Epithelial cell of prostate (primary cell): ENCODE measurements at regions not wholly inside any gene's neighbourhood (a gene's known extent, or its start where the extent isn't known, plus 50 kb on each side); places are given as distances from the start of the nearest gene placed in this dataset.

Experiments
- DNase-seq: peaks from one replicate; pipeline ENCODE4 v3.0.0-alpha.2; 2011; ENCODE audit warnings: low read depth, low spot score
- H3K27ac ChIP-seq: fragments of 450-650 bp; 2 replicates; pipeline ENCODE4 v1.5.1; 2017; ENCODE audit warnings: mild to moderate bottlenecking

DNA sequence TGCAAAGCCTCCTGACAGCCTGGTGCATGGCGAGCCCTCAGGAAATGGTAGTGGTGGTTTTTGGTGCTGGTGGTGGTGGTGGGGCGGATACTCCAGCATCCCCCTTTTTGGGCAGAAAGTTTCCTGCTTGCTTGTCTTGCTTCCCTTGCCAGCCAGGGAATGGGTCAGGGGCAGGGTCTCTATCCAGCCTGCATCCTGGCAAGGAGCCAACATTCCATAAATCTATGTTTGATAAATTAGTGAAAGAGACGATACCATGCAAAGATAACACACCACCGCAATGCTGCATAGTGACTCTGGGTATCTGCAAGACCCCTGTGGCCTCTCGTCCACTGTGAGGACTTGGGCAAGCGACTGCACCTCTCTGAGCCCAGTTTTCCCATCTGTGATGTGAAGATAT lies 246.2 kb downstream of the LRFN2 start:
- H3K27ac ChIP-seq = no peak overlapping the region
- no peak for DNase-seq

DNA sequence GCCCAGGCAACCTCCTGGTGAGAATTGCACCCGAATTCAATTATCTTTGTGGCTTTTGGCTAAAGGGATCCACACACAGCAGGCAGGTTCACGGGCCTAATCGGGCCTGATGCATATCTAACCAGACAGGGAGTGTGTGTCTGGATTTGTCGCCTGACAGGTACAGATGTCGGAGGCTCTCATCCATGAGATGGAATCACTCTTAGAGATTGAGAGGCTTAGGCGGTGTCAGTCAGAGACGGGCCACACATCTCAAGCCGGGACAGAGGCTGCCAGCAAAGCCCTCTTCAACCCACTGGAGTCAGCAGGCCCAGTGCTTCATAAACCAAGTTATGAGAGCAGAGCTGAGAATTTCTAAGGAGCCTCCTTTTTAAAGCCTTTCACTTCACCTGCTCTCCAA lies 247.0 kb downstream of the LRFN2 start:
- no peak for DNase-seq
- H3K27ac ChIP-seq = no peak overlapping the region

DNA sequence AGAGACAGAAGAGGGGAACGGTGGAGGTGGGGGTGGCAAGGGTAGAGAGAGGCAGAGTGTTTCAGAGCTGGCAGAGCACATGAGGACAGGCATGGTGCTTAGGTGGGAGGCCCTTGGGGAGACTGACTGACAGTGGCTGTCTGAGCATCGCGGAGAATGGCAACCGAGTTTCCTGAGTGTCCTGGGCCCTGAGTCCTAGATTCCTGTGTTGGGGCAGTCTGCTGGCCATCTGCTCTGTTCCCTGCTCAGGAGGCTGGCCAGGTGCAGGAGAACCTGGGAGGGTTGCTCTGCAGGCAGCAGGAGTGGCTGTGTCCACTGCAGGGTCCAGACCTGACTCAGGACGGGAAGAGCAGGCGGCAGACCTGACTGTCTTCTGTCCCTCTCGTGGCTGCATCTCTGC lies 248.9 kb downstream of the LRFN2 start:
- no peak for DNase-seq
- no peak overlapping the region for H3K27ac ChIP-seq

DNA sequence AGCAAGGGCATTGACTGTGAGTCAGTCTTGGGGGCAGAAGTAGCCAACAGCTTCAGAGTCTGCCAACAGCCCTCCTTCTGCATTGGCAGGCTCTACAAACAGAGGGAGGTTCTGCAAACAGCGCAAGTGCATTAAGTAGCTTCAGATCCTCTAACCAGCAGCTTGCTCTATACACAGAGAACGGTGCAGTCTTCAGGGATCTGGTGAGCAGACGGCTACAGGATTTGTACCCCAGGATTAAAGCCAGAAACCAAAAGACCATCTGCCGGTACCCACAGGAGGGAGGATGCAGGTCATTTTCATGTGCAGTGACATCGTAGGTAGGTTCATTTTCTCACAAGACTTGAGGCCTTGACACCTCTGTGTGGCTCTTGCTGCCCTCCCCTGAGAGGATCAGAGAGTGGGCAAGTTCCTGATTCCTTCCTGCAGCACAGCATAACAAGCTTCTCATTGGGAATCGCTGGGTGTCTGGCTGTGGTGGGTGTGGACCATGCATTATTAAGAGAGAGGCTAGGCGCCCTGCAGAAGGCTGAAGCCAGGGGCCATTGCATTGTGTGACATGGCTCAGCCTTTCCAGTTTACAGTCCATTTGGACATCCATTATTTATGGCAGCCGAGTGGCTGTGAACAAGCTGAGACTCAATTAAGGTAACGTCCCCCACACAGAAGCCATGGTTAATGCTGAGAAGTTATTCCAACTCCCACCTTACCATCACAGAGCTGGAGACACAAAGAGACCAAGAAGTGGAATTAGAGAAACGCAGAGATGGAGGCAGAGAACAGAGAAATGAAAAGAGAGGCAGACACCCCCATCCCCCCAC lies 250.0 kb downstream of the LRFN2 start:
- H3K27ac ChIP-seq = no peak overlapping the region
- no peak for DNase-seq

DNA sequence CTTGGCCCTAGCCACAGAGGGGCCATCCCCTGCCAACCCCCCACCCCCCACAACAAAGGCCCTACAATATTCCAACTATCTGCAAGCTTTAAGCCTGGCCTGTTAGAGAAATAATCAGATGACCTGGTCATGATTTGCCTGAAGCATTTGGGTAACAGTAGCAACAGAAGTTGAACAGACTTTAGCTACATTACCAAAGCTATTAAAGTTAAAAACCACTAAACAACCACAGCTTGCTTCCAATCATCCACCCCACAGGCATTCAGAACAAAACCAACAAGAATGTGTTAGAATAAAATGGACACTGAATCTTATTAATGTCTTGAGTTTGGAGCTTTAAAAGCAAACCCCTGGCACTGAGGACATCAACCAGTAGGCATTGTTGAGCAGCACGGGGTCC lies 250.9 kb downstream of the LRFN2 start:
- no peak overlapping the region for H3K27ac ChIP-seq
- DNase-seq = no peak

DNA sequence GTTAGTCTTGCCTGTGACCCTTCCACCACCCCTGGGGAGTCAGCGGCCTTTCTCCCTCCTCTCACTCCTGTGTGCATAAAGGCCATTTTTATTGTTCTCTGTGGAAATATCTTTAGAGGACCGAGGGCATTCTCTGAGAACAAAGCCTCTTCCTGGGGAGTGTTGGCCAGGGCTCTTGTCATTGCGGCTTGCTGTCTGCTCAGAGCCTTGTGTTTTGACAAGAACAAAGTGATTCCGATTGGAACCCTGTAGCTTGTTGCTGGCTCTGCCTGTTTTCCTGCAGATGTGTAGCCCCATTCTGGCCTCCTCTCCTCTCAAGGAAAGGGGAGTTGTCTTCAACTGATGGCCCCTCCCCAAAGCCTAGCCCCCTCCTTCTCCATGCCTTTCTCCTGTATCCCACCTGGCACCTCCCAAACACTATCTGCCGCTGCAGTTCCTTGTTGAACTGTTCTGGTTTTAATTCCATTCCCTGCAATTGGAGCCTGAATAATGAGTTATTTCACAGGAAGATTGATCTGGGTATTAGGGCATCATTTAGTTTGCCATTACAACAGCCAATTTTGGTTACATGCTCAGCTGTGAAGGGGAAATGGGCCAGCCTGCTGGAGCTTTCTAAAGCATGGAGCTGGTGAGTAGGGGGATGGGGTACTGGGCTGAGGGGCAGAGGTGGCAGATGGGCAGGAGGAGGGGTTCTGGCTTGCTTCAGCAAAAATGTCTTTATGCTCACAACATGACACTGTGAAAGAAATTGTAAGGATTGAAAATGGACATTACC lies 252.5 kb downstream of the LRFN2 start:
- DNase-seq = no peak
- H3K27ac ChIP-seq = no peak overlapping the region

DNA sequence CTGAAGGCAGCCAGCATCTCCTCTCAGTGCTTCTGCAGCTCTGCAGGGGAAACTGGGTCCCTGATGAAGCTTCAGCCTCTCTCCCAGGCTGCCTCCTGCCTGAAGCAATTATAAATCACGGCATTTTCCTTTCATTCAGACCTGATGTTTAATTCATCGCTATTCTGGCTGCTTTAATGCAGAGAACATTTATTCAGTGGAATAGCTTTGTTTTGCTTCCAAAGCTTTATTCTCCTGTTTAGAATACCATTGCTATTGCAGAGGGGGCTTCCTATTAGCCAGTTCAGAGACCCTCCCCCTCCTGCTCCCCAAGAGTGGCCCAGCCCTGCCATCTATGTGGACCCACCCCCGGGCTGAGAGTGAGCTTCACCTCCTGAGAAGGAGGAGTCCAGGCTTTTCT lies 255.6 kb downstream of the LRFN2 start:
- DNase-seq = no peak
- no peak overlapping the region for H3K27ac ChIP-seq

DNA sequence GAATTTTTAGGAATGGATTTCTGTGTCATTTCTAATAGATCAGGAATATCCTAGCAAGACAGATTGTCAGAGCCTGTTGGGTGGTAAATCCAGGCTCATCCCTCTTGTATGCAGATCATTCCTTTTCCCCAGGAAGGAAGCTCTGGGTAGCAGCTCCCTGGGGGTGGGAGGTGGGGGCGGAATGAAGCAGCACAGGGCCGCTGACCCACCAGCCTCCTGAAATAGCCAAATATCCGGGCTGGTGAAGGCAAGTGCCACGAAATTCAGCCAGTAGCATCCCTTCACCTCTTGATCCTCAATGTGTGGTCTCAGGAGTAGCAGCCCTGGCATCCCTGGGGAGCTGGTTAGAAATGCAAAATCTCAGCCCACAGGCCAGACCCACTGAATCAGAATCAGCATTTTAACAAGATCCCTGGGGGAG lies 256.9 kb downstream of the LRFN2 start:
- H3K27ac ChIP-seq = no peak overlapping the region
- no peak for DNase-seq

DNA sequence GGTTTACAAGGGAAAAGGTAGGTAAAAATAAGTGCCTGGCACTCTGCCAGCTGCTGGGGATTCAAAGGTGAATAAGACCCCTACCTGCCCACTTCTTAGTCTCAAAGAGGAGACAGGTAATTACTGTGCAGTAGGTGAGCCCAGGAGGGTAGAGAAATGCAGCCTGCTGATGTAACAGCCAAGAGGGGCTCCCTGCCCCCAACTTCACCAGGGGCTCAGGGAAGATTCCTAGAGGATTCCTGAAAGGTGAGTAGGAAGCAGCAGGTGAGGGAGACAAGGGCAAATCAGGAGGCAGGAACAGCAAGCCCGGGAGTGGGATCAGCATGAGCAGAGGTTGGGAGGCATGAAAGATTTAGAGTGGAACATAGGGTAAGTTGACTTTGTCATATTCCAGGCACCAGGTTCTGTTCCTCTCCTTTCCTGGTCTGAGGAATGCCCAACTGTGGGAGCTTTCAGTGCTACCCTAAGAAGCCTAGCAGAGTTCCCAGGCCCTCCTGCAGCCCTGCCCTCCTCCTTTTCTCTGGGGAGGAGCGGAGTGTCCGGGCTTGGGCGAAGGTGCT lies 258.1 kb downstream of the LRFN2 start:
- no peak for DNase-seq
- H3K27ac ChIP-seq = no peak overlapping the region

DNA sequence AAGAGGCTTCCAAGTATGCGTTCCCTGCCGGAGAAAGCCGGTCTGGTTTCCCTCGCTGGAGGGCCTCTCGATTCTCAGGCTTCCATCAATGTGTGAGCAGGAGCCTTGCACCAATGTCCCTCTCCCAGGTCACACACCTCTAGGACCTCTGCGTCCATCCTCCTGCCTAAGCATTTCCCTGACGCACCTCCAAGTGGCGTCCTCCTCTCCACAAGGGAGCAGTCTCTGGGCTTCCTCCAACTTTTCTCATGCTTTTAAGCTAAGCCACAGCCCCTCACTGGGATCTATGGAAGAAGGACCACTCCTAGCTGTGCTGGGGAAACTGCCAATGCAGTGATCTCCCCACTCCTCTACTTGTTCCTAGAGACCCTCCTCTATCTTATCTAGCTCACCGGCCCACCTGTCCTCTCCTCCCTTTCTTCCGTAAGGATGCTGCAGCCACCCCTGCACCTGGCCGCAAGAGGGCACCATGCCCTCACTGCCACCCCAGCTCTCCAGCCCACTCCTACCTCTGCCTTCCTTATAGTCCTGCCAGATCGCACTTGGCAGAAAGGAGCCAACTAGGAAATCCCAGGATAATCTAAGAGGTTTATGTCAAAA lies 258.7 kb downstream of the LRFN2 start:
- no peak overlapping the region for H3K27ac ChIP-seq
- DNase-seq = peak; percentile 8

DNA sequence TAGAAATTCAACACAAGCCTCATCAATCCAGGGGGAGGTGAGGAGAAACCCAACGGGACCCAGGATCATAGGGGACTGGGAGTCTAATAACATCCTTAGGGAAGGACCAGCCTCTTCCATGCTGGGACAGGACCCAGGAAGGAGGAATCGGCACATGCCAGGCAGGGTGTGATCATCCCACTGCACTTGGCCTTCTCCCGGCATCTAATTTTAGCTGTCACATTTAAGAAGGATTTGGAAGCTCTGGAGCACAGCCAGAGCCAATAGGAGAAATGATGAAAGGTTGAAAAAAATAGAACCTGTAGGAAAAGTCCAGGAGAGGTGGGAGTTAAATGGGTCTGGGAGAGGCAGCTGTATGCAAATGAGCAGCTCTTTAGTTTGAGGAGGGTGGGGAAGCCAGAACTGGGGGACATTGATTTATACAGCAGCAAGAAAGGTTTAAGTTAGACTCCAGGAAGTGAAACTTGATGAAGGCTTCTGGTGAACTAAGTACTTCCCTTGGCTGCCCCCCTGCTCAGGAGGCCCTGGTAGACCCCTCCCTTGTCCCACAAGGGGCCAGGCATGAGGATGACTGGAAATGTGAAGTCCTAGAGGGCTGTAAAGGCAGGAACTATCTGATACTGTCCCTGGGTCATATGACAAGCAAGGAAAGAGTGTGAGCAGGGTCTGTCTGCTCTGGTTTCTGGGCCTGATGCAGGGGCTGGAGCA lies 260.3 kb downstream of the LRFN2 start:
- no peak overlapping the region for H3K27ac ChIP-seq
- DNase-seq = no peak

DNA sequence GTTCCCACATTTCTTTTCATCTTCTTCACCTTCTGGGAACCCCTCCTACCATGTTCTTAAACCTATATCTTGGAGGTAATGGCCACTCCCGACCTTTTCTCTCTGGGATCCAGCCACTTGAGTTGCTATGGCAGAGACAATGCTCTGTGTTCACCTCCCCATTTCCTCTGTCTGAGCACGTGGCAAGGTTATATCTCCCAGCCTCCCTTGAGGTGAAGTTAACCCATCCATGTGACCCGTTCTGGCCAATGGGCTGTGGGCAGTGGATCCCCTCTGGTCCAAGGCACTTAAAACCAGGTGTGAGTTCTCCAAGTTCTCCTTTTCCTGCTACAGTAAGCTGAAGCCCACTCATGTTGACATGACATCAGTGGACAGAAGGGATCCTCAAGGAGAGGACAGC lies 261.4 kb downstream of the LRFN2 start:
- no peak for DNase-seq
- H3K27ac ChIP-seq = no peak overlapping the region

DNA sequence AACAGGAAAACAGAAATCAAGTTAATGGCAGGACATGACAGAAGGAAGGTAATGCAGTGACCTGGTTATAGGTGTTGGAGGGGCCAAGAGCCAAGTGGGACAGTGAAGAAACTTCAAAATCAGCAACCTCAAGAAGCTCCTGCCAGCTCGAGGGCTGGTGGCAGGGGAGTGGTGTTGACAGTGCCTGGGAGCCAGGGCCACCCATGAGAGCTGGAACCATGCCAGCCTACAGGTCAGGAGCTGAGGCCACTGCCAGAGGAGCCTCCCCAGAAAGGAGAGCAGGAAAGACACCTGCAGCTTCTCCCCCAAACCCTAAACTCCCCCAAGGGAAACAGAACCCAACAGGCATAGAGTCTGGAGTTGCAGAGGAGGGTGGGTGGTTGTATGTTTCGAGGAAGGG lies 262.1 kb downstream of the LRFN2 start:
- no peak overlapping the region for H3K27ac ChIP-seq
- no peak for DNase-seq

DNA sequence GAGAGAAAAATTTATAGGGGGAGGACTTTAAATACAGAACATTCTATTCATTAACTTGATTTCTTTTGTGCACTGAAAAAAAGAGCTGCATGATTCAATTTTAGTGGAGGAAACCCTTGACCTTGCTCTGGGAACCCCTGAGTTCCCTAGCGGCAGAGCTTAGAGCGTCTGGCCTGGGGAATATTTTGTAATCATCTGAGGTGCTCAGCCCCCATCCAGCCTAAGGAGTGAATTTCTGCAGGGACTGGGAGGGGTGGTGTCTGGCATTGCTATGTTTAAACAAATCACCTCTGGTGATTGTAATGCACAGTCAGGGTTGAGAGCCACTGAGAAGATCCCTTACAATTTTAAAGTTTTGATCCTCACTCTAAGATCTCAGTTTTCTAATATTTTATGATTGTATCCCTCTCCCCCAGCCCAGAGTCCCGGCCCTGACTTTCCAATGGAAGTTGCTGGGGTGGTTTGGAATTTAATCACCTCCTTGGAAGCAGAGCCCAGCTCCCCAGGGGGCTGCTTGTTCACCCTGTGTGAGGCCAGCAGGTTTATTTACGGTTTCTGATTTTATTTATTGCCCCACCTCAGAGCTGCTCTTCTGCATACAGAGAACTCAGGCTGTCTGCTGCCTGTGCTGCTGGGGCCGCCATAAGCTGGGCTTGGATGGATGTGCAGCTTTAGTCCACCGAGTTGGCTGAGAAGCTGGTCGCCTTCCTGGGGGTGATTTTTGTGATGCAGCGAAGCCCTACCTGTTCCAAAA lies 263.1 kb downstream of the LRFN2 start:
- DNase-seq = no peak
- no peak overlapping the region for H3K27ac ChIP-seq

DNA sequence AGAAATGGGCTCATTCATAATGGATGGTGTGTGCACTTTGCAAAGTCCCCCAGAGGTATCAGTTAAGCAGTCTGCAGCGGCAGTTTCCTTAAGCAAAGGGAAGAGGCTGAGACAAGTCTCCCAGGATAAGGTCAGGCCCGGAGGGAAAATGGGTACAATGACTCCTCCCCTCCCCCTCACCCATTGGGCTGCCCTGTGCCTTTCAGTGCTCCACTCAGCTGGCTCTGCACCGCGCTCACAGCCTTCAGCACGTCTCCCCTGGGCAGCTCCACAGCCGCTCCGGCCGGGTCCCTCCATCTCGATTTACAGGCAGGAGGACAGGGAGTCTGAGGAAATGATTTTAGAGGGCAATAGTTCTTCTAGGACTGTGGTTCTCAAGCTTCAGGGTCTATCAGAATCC lies 264.8 kb downstream of the LRFN2 start:
- no peak for DNase-seq
- no peak overlapping the region for H3K27ac ChIP-seq

DNA sequence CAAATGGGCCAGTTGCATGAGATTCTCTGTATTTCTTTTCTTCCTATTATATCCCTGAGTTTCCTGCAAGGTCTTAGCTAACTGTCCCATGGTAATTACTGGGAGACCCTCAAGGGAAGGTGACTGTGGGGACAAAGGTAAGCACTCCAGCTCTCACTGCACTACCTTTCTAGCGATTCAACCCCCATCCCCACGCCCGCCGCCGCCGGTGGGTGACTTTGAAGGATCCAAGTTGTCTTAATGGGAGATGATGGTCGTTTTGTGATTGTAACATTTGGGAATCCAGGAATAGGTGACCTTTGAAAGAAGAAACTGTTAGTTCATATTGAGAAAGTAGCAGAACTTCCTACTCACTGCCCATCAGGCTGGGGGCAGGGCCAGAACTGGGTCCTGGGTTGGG lies 265.5 kb downstream of the LRFN2 start:
- no peak for DNase-seq
- H3K27ac ChIP-seq = no peak overlapping the region

DNA sequence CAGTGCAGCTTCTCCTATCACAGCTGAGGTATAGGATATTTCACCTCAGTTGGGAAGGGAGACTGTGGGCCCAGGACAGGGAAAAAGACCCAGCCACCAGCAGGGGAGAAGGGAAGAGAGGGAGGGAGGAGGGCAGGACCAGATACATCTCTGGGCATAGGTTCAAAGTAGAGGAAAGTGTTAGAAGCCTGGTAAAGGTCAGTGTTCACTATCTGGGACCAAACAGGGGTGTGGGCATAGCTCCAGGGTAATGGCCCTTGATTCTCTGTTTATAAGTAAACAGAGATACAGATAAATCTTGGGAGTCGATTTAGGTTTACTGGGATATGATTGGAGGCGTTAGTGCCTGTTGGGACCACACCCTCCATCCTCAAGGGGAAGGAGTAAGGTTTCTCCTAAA lies 266.2 kb downstream of the LRFN2 start:
- no peak overlapping the region for H3K27ac ChIP-seq
- DNase-seq = no peak

DNA sequence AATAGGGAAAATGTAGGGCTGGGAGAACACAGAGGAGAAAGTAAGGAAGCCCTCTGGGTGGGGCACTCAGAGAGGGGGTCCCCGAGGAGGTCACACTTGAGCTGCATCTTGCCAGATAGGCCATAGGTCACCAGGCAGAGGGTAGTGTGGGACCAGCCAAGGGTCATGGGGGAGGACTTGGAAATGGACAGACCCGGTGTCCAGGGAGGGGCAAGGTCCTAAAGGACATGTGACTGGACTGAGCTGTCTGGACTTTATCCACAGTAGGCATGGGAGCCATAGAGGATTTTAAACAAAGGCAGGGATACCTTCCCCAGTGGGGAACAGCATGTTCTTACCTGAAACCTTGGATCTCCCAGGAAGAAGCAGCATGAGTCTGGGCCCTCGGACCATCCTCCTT lies 266.7 kb downstream of the LRFN2 start:
- H3K27ac ChIP-seq = no peak overlapping the region
- DNase-seq = no peak

DNA sequence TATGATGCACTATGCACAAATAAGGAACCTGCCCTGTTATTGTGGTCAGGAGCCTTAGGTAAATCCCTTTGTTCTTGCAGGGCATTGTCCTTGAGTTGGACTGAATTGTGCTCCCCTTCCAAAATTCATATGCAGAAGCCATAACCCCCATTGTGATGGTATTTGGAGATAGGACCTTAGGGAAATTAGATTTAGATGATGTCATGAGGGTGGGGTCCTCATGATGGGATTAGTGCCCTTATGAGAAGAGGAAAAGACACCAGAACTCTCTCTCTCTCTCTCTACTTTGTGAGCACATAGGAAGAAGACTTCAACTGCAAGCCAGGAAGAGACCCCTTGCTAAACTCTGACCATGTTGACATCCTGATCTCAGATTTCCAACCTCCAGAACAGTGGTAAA lies 268.0 kb downstream of the LRFN2 start:
- no peak overlapping the region for H3K27ac ChIP-seq
- DNase-seq = no peak

DNA sequence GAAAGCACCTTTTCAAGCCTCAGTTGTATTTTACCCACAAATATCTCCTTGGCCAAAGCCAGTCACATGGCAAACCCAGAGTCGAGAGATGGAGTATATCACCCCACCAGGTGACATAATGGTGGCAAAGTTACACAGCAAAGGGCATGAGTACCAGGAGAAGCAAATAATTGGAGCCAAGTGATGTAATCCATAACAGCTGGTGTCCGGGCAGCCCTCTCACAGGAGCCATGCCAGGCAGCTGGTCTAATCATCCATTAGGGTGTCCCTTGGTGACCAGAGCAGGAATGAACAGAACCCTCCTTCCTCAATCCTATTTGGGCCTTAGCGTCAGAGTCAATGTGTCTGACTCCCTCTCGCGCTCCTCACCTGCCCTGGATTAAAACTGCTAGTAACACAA lies 272.1 kb downstream of the LRFN2 start:
- no peak for DNase-seq
- H3K27ac ChIP-seq = no peak overlapping the region
